MG63 (cell line): ENCODE measurements at regions not wholly inside any gene's neighbourhood (a gene's known extent, or its start where the extent isn't known, plus 50 kb on each side); places are given as distances from the start of the nearest gene placed in this dataset.
"Not testable (repeated sequence)": the region's sequence is repeated elsewhere in the genome, so short reads cannot be mapped to it uniquely, and the experiment has no call there.

Source experiments
- DNase-seq: peaks from one replicate; pipeline ENCODE4 v3.0.0-alpha.2; 2020
- H3K27me3 ChIP-seq: fragments of 250-450 bp; sonication (Bioruptor Pico); 2 replicates; pipeline ENCODE4 v1.5.1; 2020; ENCODE audit warnings: mild to moderate bottlenecking, moderate library complexity
- H3K36me3 ChIP-seq: fragments of 250-450 bp; sonication (Bioruptor Pico); 2 replicates; pipeline ENCODE4 v1.5.1; 2020; ENCODE audit warnings: mild to moderate bottlenecking, moderate library complexity
- H3K4me3 ChIP-seq: fragments of 250-450 bp; sonication (Bioruptor Pico); 2 replicates; pipeline ENCODE4 v1.5.1; 2020; ENCODE audit warnings: mild to moderate bottlenecking, moderate library complexity
- H3K9me3 ChIP-seq: fragments of 250-450 bp; sonication (Bioruptor Pico); 2 replicates; pipeline ENCODE4 v1.5.1; 2020; ENCODE audit warnings: mild to moderate bottlenecking, moderate library complexity

GRCh38 chr6:96743496-96743895 lies 93.8 kb downstream of the GPR63 start:
- Histone ChIP-seq H3K36me3 (no peaks in the 10 kb centered on the region), H3K9me3 (no peaks in the 10 kb centered on the region), H3K4me3 (no peak overlapping the region), H3K27me3 (no peaks in the 10 kb centered on the region)
- DNase-seq: peak; percentile 17

- no peak for DNase-seq
- Histone ChIP-seq H3K27me3 (no peaks in the 10 kb centered on the region), H3K9me3 (no peaks in the 10 kb centered on the region), H3K36me3 (no peaks in the 10 kb centered on the region), H3K4me3 (no peak overlapping the region)
Measured at GRCh38 chr6:96742702-96743101, 94.6 kb downstream of the GPR63 start.

- no peak overlapping the region for H3K4me3 ChIP-seq
- no peaks in the 10 kb centered on the region for H3K9me3 ChIP-seq
- H3K27me3 ChIP-seq: no peaks in the 10 kb centered on the region; the same call in 1 of the 2 replicates
- H3K36me3 ChIP-seq: no peaks in the 10 kb centered on the region
- DNase-seq: no peak
Measured at GRCh38 chr6:96735332-96735731, 101.9 kb downstream of the GPR63 start.

GRCh38 chr6:96727144-96727543 lies 110.1 kb downstream of the GPR63 start:
- Histone ChIP-seq H3K4me3 (no peak overlapping the region), H3K9me3 (no peaks in the 10 kb centered on the region), H3K27me3 (no peaks in the 10 kb centered on the region; the same call in 1 of the 2 replicates), H3K36me3 (no peaks in the 10 kb centered on the region)
- DNase-seq: no peak

- no peak overlapping the region for H3K4me3 ChIP-seq
- no peak for DNase-seq
- H3K27me3 ChIP-seq: no peaks in the 10 kb centered on the region
- H3K9me3 ChIP-seq: no peaks in the 10 kb centered on the region
- no peaks in the 10 kb centered on the region for H3K36me3 ChIP-seq
Measured at GRCh38 chr6:96725296-96725695, 112.0 kb downstream of the GPR63 start.

- H3K36me3 ChIP-seq: no peaks in the 10 kb centered on the region
- H3K4me3 ChIP-seq: no peak overlapping the region
- no peaks in the 10 kb centered on the region for H3K9me3 ChIP-seq
- DNase-seq: no peak
- H3K27me3 ChIP-seq: no peaks in the 10 kb centered on the region
Measured at GRCh38 chr6:96724641-96725040, 112.6 kb downstream of the GPR63 start.

GRCh38 chr6:96723362-96723761 lies 113.9 kb downstream of the GPR63 start:
- H3K36me3 ChIP-seq: no peaks in the 10 kb centered on the region
- H3K27me3 ChIP-seq: no peaks in the 10 kb centered on the region
- no peak overlapping the region for H3K4me3 ChIP-seq
- DNase-seq: no peak
- H3K9me3 ChIP-seq: no peaks in the 10 kb centered on the region

- Histone ChIP-seq H3K9me3 (no peaks in the 10 kb centered on the region), H3K36me3 (no peaks in the 10 kb centered on the region), H3K27me3 (no peaks in the 10 kb centered on the region), H3K4me3 (no peak overlapping the region)
- DNase-seq: no peak
Measured at GRCh38 chr6:96721227-96721626, 116.0 kb downstream of the GPR63 start.

- Histone ChIP-seq H3K4me3 (no peak overlapping the region), H3K9me3 (no peaks in the 10 kb centered on the region), H3K36me3 (no peaks in the 10 kb centered on the region), H3K27me3 (no peaks in the 10 kb centered on the region)
- no peak for DNase-seq
Measured at GRCh38 chr6:96716221-96716620, 121.1 kb downstream of the GPR63 start.

- Histone ChIP-seq H3K9me3 (no peaks in the 10 kb centered on the region), H3K27me3 (no peaks in the 10 kb centered on the region), H3K36me3 (no peaks in the 10 kb centered on the region), H3K4me3 (no peak overlapping the region)
- DNase-seq: no peak
Measured at GRCh38 chr6:96715608-96716007, 121.7 kb downstream of the GPR63 start.

GRCh38 chr6:96704713-96705112 lies 132.6 kb downstream of the GPR63 start:
- no peak for DNase-seq
- Histone ChIP-seq H3K27me3 (no peaks in the 10 kb centered on the region), H3K36me3 (no peaks in the 10 kb centered on the region), H3K9me3 (no peaks in the 10 kb centered on the region), H3K4me3 (no peak overlapping the region)

GRCh38 chr6:96702626-96703025 lies 134.7 kb downstream of the GPR63 start:
- H3K36me3 ChIP-seq: no peaks in the 10 kb centered on the region
- H3K4me3 ChIP-seq: no peak overlapping the region
- no peaks in the 10 kb centered on the region for H3K27me3 ChIP-seq
- no peaks in the 10 kb centered on the region for H3K9me3 ChIP-seq
- no peak for DNase-seq

- Histone ChIP-seq H3K9me3 (no peaks in the 10 kb centered on the region), H3K4me3 (no peak overlapping the region), H3K27me3 (no peaks in the 10 kb centered on the region), H3K36me3 (no peaks in the 10 kb centered on the region)
- no peak for DNase-seq
Measured at GRCh38 chr6:96700915-96701314, 136.4 kb downstream of the GPR63 start.

- not testable (repeated sequence) for H3K9me3 ChIP-seq
Measured at GRCh38 chr6:96694429-96694828, 131.5 kb downstream of the FHL5 start.

GRCh38 chr6:96687121-96687520 lies 124.2 kb downstream of the FHL5 start:
- DNase-seq: no peak
- H3K9me3 ChIP-seq: no peaks in the 10 kb centered on the region
- no peaks in the 10 kb centered on the region for H3K27me3 ChIP-seq
- no peak overlapping the region for H3K4me3 ChIP-seq
- no peaks in the 10 kb centered on the region for H3K36me3 ChIP-seq

More at GRCh38 chr6:96694429-96694828, 131.5 kb downstream of the FHL5 start:
- H3K4me3 ChIP-seq, H3K27me3 ChIP-seq, DNase-seq, H3K36me3 ChIP-seq: not testable (repeated sequence)

- Histone ChIP-seq H3K36me3 (no peaks in the 10 kb centered on the region), H3K4me3 (no peak overlapping the region), H3K9me3 (no peaks in the 10 kb centered on the region), H3K27me3 (no peaks in the 10 kb centered on the region)
- no peak for DNase-seq
Measured at GRCh38 chr6:96685702-96686101, 122.8 kb downstream of the FHL5 start.

- Histone ChIP-seq H3K4me3 (no peak overlapping the region), H3K9me3 (no peaks in the 10 kb centered on the region), H3K36me3 (no peaks in the 10 kb centered on the region), H3K27me3 (no peaks in the 10 kb centered on the region)
- no peak for DNase-seq
Measured at GRCh38 chr6:96683819-96684528, 121.0 kb downstream of the FHL5 start.

- no peak for DNase-seq
- Histone ChIP-seq H3K36me3 (no peaks in the 10 kb centered on the region), H3K27me3 (no peaks in the 10 kb centered on the region), H3K9me3 (no peaks in the 10 kb centered on the region), H3K4me3 (no peak overlapping the region)
Measured at GRCh38 chr6:96682017-96682416, 119.1 kb downstream of the FHL5 start.
